ENCODE measurements at regions not wholly inside any gene's neighbourhood (a gene's known extent, or its start where the extent isn't known, plus 50 kb on each side); places are given as distances from the start of the nearest gene placed in this dataset.

- no peaks in the 10 kb centered on the region for H3K36me3 ChIP-seq
- TF ChIP-seq POLR2A (IDR thresholded peaks at IDR 0.05) (no peak), POLR2AphosphoS5 (IDR thresholded peaks at IDR 0.05) (no peak)
- TF ChIP-seq, protein P1, sequence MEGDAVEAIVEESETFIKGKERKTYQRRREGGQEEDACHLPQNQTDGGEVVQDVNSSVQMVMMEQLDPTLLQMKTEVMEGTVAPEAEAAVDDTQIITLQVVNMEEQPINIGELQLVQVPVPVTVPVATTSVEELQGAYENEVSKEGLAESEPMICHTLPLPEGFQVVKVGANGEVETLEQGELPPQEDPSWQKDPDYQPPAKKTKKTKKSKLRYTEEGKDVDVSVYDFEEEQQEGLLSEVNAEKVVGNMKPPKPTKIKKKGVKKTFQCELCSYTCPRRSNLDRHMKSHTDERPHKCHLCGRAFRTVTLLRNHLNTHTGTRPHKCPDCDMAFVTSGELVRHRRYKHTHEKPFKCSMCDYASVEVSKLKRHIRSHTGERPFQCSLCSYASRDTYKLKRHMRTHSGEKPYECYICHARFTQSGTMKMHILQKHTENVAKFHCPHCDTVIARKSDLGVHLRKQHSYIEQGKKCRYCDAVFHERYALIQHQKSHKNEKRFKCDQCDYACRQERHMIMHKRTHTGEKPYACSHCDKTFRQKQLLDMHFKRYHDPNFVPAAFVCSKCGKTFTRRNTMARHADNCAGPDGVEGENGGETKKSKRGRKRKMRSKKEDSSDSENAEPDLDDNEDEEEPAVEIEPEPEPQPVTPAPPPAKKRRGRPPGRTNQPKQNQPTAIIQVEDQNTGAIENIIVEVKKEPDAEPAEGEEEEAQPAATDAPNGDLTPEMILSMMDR (IDR thresholded peaks at IDR 0.05 in 8 of 11, conservative IDR thresholded peaks at IDR 0.05 in 3 of 11): no peak
- H3K9me3 ChIP-seq: peaks cover 0 to 6% (median 0%) of the 10 kb centered on the region in 8 donors
- no peaks in the 10 kb centered on the region for H3K4me1 ChIP-seq
- H3K27ac ChIP-seq: no peak overlapping the region
- intact Hi-C loops (cut with DNase I; ENCODE audit: low total_unique reads): no loop called here
- no peaks in the 10 kb centered on the region for H3K27me3 ChIP-seq (replicated peaks in 1 of 7)
- 47 to 63% (median 55%) methylated on average over 2 of the region's 2 CpGs for WGBS, 5 donors
- no peak for DNase-seq
- H3K4me3 ChIP-seq: no peak overlapping the region
Measured at GRCh38 chr4:43341741-43342140, 449.2 kb downstream of the GRXCR1 start.

GRCh38 chr4:43343298-43343697 lies 450.8 kb downstream of the GRXCR1 start:
- no peaks in the 10 kb centered on the region for H3K4me1 ChIP-seq

GRCh38 chr4:43345323-43345925 lies 452.9 kb downstream of the GRXCR1 start:
- no peaks in the 10 kb centered on the region for H3K27me3 ChIP-seq (replicated peaks in 1 of 7)
- 65 to 82% (median 73%) methylated on average over 3 of the region's 3 CpGs for WGBS, 5 donors

More at GRCh38 chr4:43343298-43343697, 450.8 kb downstream of the GRXCR1 start:
- Histone ChIP-seq H3K27ac (no peak overlapping the region), H3K9me3 (peaks cover 0 to 6% (median 0%) of the 10 kb centered on the region in 8 donors), H3K27me3 (replicated peaks in 1 of 7) (no peaks in the 10 kb centered on the region), H3K4me3 (no peak overlapping the region), H3K36me3 (no peaks in the 10 kb centered on the region)
- DNase-seq: no peak
- intact Hi-C loops (cut with DNase I; ENCODE audit: low total_unique reads): no loop called here
- TF ChIP-seq POLR2A (IDR thresholded peaks at IDR 0.05) (no peak), POLR2AphosphoS5 (IDR thresholded peaks at IDR 0.05) (no peak)
- TF ChIP-seq, protein P1 (IDR thresholded peaks at IDR 0.05 in 8 of 11, conservative IDR thresholded peaks at IDR 0.05 in 3 of 11): no peak

DNA sequence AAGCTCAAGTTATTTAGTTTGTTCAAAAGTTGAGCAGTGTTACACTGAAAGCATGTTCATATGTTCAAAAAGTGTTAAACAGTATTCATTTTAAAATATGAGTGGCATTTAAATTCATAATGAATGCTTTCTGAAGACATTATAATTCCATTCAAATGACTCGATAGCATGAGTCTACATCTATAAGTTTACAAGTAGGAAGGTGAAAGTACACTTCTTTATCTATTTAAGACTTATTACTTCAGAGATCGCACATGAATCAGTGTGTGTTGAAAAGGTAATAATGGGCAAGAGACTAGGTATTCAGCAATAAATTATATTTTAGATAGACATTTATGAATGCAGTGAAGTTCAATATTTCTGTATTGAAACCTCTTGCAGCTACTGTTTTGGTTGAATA lies 456.1 kb downstream of the GRXCR1 start:
- no peak overlapping the region for H3K27ac ChIP-seq
- TF ChIP-seq POLR2A (IDR thresholded peaks at IDR 0.05) (no peak), POLR2AphosphoS5 (IDR thresholded peaks at IDR 0.05) (no peak)
- TF ChIP-seq, protein P1 (IDR thresholded peaks at IDR 0.05 in 8 of 11, conservative IDR thresholded peaks at IDR 0.05 in 3 of 11): no peak
- H3K9me3 ChIP-seq: peaks cover 0 to 6% (median 0%) of the 10 kb centered on the region in 8 donors
- no peak overlapping the region for H3K4me3 ChIP-seq
- DNase-seq: no peak
- intact Hi-C loops (cut with DNase I; ENCODE audit: low total_unique reads): no loop called here
- H3K36me3 ChIP-seq: no peaks in the 10 kb centered on the region
- no peaks in the 10 kb centered on the region for H3K4me1 ChIP-seq
- H3K27me3 ChIP-seq (replicated peaks in 1 of 7): no peaks in the 10 kb centered on the region
- WGBS, 5 donors: 86 to 92% (median 88%) methylated on average over 2 of the region's 2 CpGs

More at GRCh38 chr4:43345323-43345925, 452.9 kb downstream of the GRXCR1 start:
- TF ChIP-seq POLR2AphosphoS5 (IDR thresholded peaks at IDR 0.05) (no peak), POLR2A (IDR thresholded peaks at IDR 0.05) (no peak)
- TF ChIP-seq, protein P1 (IDR thresholded peaks at IDR 0.05 in 8 of 11, conservative IDR thresholded peaks at IDR 0.05 in 3 of 11): no peak
- H3K9me3 ChIP-seq: peaks cover 0 to 6% (median 0%) of the 10 kb centered on the region in 8 donors
- intact Hi-C loops (cut with DNase I; ENCODE audit: low total_unique reads): no loop called here
- no peak overlapping the region for H3K4me3 ChIP-seq
- no peaks in the 10 kb centered on the region for H3K36me3 ChIP-seq
- no peaks in the 10 kb centered on the region for H3K4me1 ChIP-seq
- no peak for DNase-seq
- no peak overlapping the region for H3K27ac ChIP-seq
